ENCODE measurements at regions not wholly inside any gene's neighbourhood (a gene's known extent, or its start where the extent isn't known, plus 50 kb on each side); places are given as distances from the start of the nearest gene placed in this dataset.
A peak's percentile ranks its signal among the peaks of the same experiment; 100 is the strongest.

DNA sequence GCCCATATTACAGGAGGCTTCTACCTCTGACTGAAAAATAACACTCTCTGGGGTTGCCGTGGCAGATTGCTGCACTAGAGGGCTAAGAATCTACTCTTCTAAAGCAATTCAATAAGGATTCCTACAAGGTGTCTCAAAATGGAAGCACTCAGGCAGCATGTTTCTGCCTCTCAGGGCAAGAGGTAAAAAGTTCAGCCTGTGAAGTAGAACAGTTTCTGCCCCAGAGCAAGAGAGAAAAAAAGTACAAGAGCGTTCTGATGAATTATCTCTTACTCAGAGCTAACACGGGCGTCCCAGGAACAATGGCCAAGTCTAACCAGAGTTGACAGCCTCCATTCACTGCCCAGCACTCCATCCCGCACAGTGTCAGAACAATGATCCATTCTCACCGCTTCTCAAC, 71.3 kb upstream of the TES start:
- DNase-seq (ENCODE audit: extremely low spot score), result no peak
- CTCF ChIA-PET, result interaction anchor here (0.6 to 2.5 kb wide), 30 partner anchors 9 to 725 kb away, joined by 3 to 22 read pairs (median 4); no protein-coding TSS in a partner anchor
- TF ChIP-seq, protein P1, sequence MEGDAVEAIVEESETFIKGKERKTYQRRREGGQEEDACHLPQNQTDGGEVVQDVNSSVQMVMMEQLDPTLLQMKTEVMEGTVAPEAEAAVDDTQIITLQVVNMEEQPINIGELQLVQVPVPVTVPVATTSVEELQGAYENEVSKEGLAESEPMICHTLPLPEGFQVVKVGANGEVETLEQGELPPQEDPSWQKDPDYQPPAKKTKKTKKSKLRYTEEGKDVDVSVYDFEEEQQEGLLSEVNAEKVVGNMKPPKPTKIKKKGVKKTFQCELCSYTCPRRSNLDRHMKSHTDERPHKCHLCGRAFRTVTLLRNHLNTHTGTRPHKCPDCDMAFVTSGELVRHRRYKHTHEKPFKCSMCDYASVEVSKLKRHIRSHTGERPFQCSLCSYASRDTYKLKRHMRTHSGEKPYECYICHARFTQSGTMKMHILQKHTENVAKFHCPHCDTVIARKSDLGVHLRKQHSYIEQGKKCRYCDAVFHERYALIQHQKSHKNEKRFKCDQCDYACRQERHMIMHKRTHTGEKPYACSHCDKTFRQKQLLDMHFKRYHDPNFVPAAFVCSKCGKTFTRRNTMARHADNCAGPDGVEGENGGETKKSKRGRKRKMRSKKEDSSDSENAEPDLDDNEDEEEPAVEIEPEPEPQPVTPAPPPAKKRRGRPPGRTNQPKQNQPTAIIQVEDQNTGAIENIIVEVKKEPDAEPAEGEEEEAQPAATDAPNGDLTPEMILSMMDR (IDR thresholded peaks at IDR 0.05; ENCODE audit: control extremely low read depth, extremely low read depth, low read depth, missing control alignments), result no peak
- POLR2A ChIA-PET, result no interaction called here

DNA sequence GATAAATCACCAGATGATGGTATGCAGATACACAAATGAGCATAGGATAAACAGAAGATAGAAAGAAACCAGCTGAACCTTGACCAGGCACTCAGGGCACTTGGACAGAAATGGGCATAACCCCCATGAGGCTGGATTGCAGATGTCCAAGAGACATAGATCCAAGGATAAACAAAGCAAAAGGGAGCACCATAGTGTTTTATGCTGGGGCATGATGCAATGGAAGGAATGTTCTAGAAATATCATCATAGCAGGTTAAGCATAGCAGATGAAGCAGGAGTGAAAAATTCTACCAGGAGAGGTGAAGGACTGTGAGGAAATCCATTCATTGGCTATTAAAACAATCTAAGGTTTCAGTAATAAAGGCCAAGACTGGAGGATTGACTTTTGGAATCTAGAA, 70.5 kb upstream of the TES start:
- no peak for DNase-seq (ENCODE audit: extremely low spot score)
- ChIA-PET CTCF (interaction anchor here (0.9 to 2.5 kb wide), 8 partner anchors 12 to 387 kb away, joined by 3 to 22 read pairs (median 11); no protein-coding TSS in a partner anchor), POLR2A (no interaction called here)
- TF ChIP-seq, protein P1 (IDR thresholded peaks at IDR 0.05; ENCODE audit: control extremely low read depth, extremely low read depth, low read depth, missing control alignments), result no peak

DNA sequence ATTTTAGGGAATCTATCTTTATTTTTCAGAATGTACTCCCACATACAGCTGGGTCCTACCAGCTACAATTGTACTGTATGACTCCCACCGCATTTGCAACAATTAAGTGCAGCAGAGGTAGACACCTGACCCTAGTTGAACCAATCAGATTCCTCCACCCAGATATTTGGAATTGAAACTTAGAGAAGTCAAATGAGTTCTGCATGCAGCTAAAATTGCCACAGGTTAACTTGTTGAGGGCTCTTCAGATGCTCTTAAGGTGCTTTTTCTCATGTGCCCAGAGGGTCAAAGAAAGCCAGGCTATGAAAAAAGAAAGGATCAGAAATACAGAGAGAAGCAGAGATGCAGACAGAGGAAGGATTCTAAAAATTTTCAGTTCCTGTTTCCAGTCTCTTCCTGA, 68.0 kb upstream of the TES start:
- CTCF ChIA-PET, result interaction anchor here (0.8 to 3.2 kb wide), 10 partner anchors 9 to 447 kb away, joined by 3 to 10 read pairs (median 4); no protein-coding TSS in a partner anchor
- TF ChIP-seq, protein P1 (IDR thresholded peaks at IDR 0.05; ENCODE audit: control extremely low read depth, extremely low read depth, low read depth, missing control alignments), result no peak
- no peak for DNase-seq (ENCODE audit: extremely low spot score)
- POLR2A ChIA-PET, result no interaction called here

DNA sequence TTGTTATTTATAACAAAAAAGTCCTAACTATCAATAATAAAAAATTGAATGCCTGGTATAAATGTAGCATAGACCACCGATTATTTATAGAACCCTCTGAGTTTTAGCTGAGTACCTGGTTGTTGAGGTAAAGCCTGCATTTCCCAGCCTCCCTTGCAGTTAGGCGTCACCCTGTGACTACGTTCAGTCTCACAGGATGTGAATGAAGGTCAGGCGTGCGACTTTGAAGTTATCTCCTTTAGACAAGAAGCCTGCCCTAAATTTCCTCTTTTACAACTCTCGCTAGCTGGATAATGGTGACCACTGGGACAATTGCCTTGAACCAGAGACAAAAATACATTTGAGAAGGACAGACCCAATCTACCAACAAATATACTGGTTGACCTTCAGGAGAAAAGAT, 67.5 kb upstream of the TES start:
- CTCF ChIA-PET, result interaction anchor here (1.0 to 3.2 kb wide), 7 partner anchors 15 to 446 kb away, joined by 3 to 9 read pairs (median 4); no protein-coding TSS in a partner anchor
- POLR2A ChIA-PET, result no interaction called here
- DNase-seq (ENCODE audit: extremely low spot score), result no peak
- TF ChIP-seq, protein P1 (IDR thresholded peaks at IDR 0.05; ENCODE audit: control extremely low read depth, extremely low read depth, low read depth, missing control alignments), result no peak

DNA sequence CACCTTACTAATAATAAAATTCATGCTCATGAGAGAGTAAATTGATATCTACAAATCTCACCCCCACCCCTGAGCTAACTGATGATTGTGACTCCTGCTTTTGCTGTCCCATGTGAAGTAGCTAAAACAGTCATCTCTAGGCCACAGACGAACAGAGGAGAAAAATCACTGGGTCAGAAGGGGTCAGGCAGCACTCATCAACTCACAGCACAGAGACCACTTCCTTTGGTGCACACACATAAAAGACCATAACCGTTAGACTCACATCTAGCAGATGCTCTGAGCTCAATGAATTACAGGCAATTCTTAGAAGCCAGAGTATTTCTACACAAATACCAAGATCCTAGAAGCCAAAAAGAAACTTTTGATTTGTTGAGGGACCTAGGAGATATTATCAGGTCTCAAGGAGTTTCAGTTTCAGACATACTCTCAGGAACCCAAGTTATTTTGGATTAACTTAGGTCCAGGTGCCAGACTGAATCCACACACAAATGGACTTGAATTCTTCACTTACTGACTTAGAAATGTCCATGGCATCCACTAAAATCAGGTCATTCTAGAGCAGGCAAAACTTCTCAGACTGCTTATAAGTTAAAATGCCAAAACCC, 65.0 kb upstream of the TES start:
- CTCF ChIA-PET, result interaction anchor here (0.8 to 1.2 kb wide), 3 partner anchors 27 to 437 kb away, joined by 3 to 4 read pairs (median 4); no protein-coding TSS in a partner anchor
- TF ChIP-seq, protein P1 (IDR thresholded peaks at IDR 0.05; ENCODE audit: control extremely low read depth, extremely low read depth, low read depth, missing control alignments), result no peak
- peak; percentile 5 for DNase-seq (ENCODE audit: extremely low spot score)
- POLR2A ChIA-PET, result interaction anchor here (0.5 kb wide), 1 partner anchor 319 kb away, joined by 3 read pairs; no protein-coding TSS in a partner anchor

DNA sequence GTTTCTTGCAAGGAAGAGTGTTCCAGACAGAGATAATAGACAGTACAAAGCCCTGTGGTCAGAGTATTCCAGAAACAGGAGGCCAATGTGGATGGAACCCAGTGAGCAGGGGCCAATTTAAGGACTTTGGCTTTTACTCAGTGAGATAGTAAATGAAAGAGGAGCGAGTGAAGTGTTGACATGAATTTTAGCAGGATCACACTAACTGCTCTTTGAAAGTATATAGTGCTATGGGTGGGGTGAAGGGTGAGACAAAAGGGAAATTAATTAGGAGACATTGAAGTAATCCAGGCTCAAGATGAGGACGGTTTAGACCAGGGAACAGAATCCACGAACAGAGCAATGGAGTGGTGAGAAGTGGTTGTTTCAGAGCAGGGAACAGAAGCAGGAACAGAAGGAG, 62.2 kb upstream of the TES start:
- POLR2A ChIA-PET, result no interaction called here
- TF ChIP-seq, protein P1 (IDR thresholded peaks at IDR 0.05; ENCODE audit: control extremely low read depth, extremely low read depth, low read depth, missing control alignments), result no peak
- no peak for DNase-seq (ENCODE audit: extremely low spot score)
- CTCF ChIA-PET, result interaction anchor here (1.5 to 2.1 kb wide), 2 partner anchors 9 to 33 kb away, joined by 3 to 5 read pairs; no protein-coding TSS in a partner anchor

All from GM10248 (cell line).